WI38 (cell line): ENCODE measurements at regions not wholly inside any gene's neighbourhood (a gene's known extent, or its start where the extent isn't known, plus 50 kb on each side); places are given as distances from the start of the nearest gene placed in this dataset.

Experiments used
- H3K4me3 ChIP-seq: 2 replicates; pipeline ENCODE4 v1.5.1; 2011; ENCODE audit warnings: low read depth, mild to moderate bottlenecking, control low read depth, low read length
- CTCF ChIP-seq: IDR thresholded peaks from 2 replicates; pipeline ENCODE4 v1.5.1; 2012; ENCODE audit warnings: low read depth, mild to moderate bottlenecking, control low read depth, low read length

- no peak overlapping the region for H3K4me3 ChIP-seq
- no peak for TF ChIP-seq CTCF
These were observed 841.0 kb upstream of the PIK3C3 start for GRCh38 chr18:41113885-41114482.

GRCh38 chr18:41099451-41099850 lies 855.6 kb upstream of the PIK3C3 start:
- no peak for TF ChIP-seq CTCF
- no peak overlapping the region for H3K4me3 ChIP-seq

GRCh38 chr18:41096504-41096903 lies 858.5 kb upstream of the PIK3C3 start:
- H3K4me3 ChIP-seq = no peak overlapping the region
- TF ChIP-seq CTCF = no peak

- H3K4me3 ChIP-seq = no peak overlapping the region
- no peak for TF ChIP-seq CTCF
These were observed 878.0 kb upstream of the PIK3C3 start for GRCh38 chr18:41077076-41077475.

GRCh38 chr18:41075212-41075611 lies 879.8 kb upstream of the PIK3C3 start:
- TF ChIP-seq CTCF = no peak
- H3K4me3 ChIP-seq = no peak overlapping the region

- no peak for TF ChIP-seq CTCF
- no peak overlapping the region for H3K4me3 ChIP-seq
These were observed 881.6 kb upstream of the PIK3C3 start for GRCh38 chr18:41073372-41073954.

- no peak for TF ChIP-seq CTCF
- H3K4me3 ChIP-seq = no peak overlapping the region
These were observed 882.1 kb upstream of the PIK3C3 start for GRCh38 chr18:41072946-41073345.
